ENCODE measurements at regions not wholly inside any gene's neighbourhood (a gene's known extent, or its start where the extent isn't known, plus 50 kb on each side); places are given as distances from the start of the nearest gene placed in this dataset.

- no peaks in the 10 kb centered on the region for H3K36me3 ChIP-seq (ENCODE audit: control insufficient read depth, insufficient read depth, low read length)
- H3K27ac ChIP-seq (ENCODE audit: insufficient read depth, low read depth, low read length, poor library complexity, severe bottlenecking), result no peak overlapping the region
- 96 to 99% methylated on average over 2 of the region's 2 CpGs for WGBS, 2 experiments
- no peaks in the 10 kb centered on the region for H3K27me3 ChIP-seq (ENCODE audit: control insufficient read depth, insufficient read depth, low read length, poor library complexity, severe bottlenecking)
- no peaks in the 10 kb centered on the region for H3K4me1 ChIP-seq (ENCODE audit: control insufficient read depth, insufficient read depth, low read length)
- H3K4me3 ChIP-seq (ENCODE audit: insufficient read depth, low read depth, low read length), result no peak overlapping the region
- no peaks in the 10 kb centered on the region for H3K9me3 ChIP-seq (ENCODE audit: control insufficient read depth, low read length)
Observed at GRCh38 chr3:125645616-125646015, 50.3 kb upstream of the OSBPL11 start.

- H3K27me3 ChIP-seq (ENCODE audit: control insufficient read depth, insufficient read depth, low read length, poor library complexity, severe bottlenecking), result no peaks in the 10 kb centered on the region
- WGBS, 2 experiments, result 86 to 93% methylated on average over 1 of the region's 1 CpG
- no peaks in the 10 kb centered on the region for H3K36me3 ChIP-seq (ENCODE audit: control insufficient read depth, insufficient read depth, low read length)
- H3K4me1 ChIP-seq (ENCODE audit: control insufficient read depth, insufficient read depth, low read length), result no peaks in the 10 kb centered on the region
- H3K27ac ChIP-seq (ENCODE audit: insufficient read depth, low read depth, low read length, poor library complexity, severe bottlenecking), result no peak overlapping the region
- H3K4me3 ChIP-seq (ENCODE audit: insufficient read depth, low read depth, low read length), result no peak overlapping the region
- H3K9me3 ChIP-seq (ENCODE audit: control insufficient read depth, low read length), result no peaks in the 10 kb centered on the region
Observed at GRCh38 chr3:125646581-125646980, 51.3 kb upstream of the OSBPL11 start.

DNA sequence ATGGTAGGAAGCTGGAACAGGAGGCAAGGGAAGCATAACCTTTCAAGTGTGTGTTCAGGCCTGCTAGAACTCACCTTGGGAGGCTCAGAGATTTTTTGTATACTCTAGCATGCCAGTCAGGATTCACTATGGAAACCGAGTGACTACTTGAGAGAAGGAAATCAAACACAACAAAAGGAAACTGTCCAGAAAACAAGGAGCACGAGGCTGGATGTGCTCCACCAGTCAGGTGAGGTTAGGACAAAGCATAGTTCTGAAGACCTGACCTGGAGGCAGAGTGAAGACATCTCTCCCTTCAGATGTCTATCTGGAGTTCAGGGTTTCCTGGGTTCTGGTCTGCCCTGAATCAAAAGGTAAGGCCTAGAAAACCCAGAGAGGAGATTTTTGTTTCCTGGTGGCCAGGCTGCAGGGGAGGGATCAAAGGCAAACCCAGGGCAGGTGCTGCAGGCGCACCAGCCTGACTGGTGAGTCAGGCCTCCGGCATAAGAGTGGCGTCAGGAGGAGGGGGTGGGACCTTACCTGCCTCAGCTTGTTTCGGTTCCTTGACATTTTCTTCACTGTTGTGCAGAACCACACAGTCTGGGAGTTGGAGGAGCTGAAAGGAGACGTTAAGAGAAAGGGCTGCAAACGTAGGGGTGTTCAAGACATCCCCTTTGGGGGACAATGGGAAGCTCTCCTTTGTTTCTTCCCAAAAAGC lies 52.2 kb upstream of the OSBPL11 start:
- Histone ChIP-seq H3K27me3 (ENCODE audit: control insufficient read depth, insufficient read depth, low read length, poor library complexity, severe bottlenecking) (no peaks in the 10 kb centered on the region), H3K9me3 (ENCODE audit: control insufficient read depth, low read length) (no peaks in the 10 kb centered on the region), H3K36me3 (ENCODE audit: control insufficient read depth, insufficient read depth, low read length) (no peaks in the 10 kb centered on the region), H3K27ac (ENCODE audit: insufficient read depth, low read depth, low read length, poor library complexity, severe bottlenecking) (no peak overlapping the region), H3K4me3 (ENCODE audit: insufficient read depth, low read depth, low read length) (no peak overlapping the region), H3K4me1 (ENCODE audit: control insufficient read depth, insufficient read depth, low read length) (no peaks in the 10 kb centered on the region)
- 86 to 88% methylated on average over 8 of the region's 8 CpGs for WGBS, 2 experiments

DNA sequence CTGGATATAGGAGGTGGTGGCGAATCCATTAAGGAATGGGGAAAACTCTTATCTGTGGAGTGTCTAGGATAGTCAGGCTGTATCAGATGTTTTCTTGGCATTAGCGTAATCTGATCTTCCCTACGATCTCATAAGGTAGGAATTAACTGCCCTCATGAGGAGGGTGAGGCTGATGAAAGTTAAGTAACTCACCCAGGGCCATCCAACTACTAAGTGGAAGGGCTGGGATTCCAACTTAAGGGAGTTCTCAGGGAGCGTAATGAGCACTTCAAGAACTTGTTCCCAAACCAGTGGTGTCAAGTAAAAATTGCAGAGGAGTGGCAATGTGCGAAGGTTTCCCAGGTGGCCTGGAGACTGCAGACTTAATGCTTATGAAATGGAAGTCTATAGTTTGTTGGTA lies 55.9 kb upstream of the OSBPL11 start:
- H3K27me3 ChIP-seq (ENCODE audit: control insufficient read depth, insufficient read depth, low read length, poor library complexity, severe bottlenecking), result no peaks in the 10 kb centered on the region
- H3K36me3 ChIP-seq (ENCODE audit: control insufficient read depth, insufficient read depth, low read length), result no peaks in the 10 kb centered on the region
- no peak overlapping the region for H3K4me3 ChIP-seq (ENCODE audit: insufficient read depth, low read depth, low read length)
- H3K4me1 ChIP-seq (ENCODE audit: control insufficient read depth, insufficient read depth, low read length), result no peaks in the 10 kb centered on the region
- H3K9me3 ChIP-seq (ENCODE audit: control insufficient read depth, low read length), result no peaks in the 10 kb centered on the region
- 83 to 92% methylated on average over 5 of the region's 5 CpGs for WGBS, 2 experiments
- no peak overlapping the region for H3K27ac ChIP-seq (ENCODE audit: insufficient read depth, low read depth, low read length, poor library complexity, severe bottlenecking)

- H3K36me3 ChIP-seq (ENCODE audit: control insufficient read depth, insufficient read depth, low read length), result no peaks in the 10 kb centered on the region
- no peaks in the 10 kb centered on the region for H3K9me3 ChIP-seq (ENCODE audit: control insufficient read depth, low read length)
- 93 to 94% methylated on average over 4 of the region's 4 CpGs for WGBS, 2 experiments
Observed at GRCh38 chr3:125652349-125652748, 57.1 kb upstream of the OSBPL11 start.

GRCh38 chr3:125654526-125654925 lies 59.2 kb upstream of the OSBPL11 start:
- WGBS, 2 experiments, result 93 to 97% methylated on average over 1 of the region's 1 CpG
- no peaks in the 10 kb centered on the region for H3K4me1 ChIP-seq (ENCODE audit: control insufficient read depth, insufficient read depth, low read length)
- no peaks in the 10 kb centered on the region for H3K36me3 ChIP-seq (ENCODE audit: control insufficient read depth, insufficient read depth, low read length)

More at GRCh38 chr3:125652349-125652748, 57.1 kb upstream of the OSBPL11 start:
- Histone ChIP-seq H3K27me3 (ENCODE audit: control insufficient read depth, insufficient read depth, low read length, poor library complexity, severe bottlenecking) (no peaks in the 10 kb centered on the region), H3K27ac (ENCODE audit: insufficient read depth, low read depth, low read length, poor library complexity, severe bottlenecking) (no peak overlapping the region), H3K4me3 (ENCODE audit: insufficient read depth, low read depth, low read length) (no peak overlapping the region), H3K4me1 (ENCODE audit: control insufficient read depth, insufficient read depth, low read length) (no peaks in the 10 kb centered on the region)

DNA sequence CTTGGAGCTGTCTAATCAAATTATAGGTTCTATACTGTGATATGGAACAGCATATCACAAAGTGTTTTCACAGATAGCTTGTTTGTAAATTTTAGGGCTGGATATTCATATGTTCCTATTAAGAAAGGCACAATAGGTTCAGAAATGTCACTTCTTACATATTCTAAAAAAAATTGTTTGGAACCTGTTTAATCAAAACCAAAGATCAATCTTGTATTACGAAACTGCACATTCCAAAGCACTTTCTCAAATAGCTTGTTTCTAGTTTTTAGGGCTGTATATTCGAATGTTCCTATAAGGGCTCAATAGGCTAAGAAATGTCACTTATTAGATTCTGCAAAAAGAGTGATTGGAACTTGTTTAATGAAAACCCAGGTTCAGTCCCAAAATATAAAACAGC lies 67.4 kb upstream of the OSBPL11 start:
- no peaks in the 10 kb centered on the region for H3K9me3 ChIP-seq (ENCODE audit: control insufficient read depth, low read length)
- H3K36me3 ChIP-seq (ENCODE audit: control insufficient read depth, insufficient read depth, low read length), result no peaks in the 10 kb centered on the region
- H3K27me3 ChIP-seq (ENCODE audit: control insufficient read depth, insufficient read depth, low read length, poor library complexity, severe bottlenecking), result no peaks in the 10 kb centered on the region
- no peaks in the 10 kb centered on the region for H3K4me1 ChIP-seq (ENCODE audit: control insufficient read depth, insufficient read depth, low read length)
- H3K4me3 ChIP-seq (ENCODE audit: insufficient read depth, low read depth, low read length), result no peak overlapping the region
- H3K27ac ChIP-seq (ENCODE audit: insufficient read depth, low read depth, low read length, poor library complexity, severe bottlenecking), result no peak overlapping the region
- 96 to 100% methylated on average over 1 to 2 of the region's 2 CpGs for WGBS, 2 experiments

More at GRCh38 chr3:125654526-125654925, 59.2 kb upstream of the OSBPL11 start:
- H3K4me3 ChIP-seq (ENCODE audit: insufficient read depth, low read depth, low read length), result no peak overlapping the region
- no peaks in the 10 kb centered on the region for H3K27me3 ChIP-seq (ENCODE audit: control insufficient read depth, insufficient read depth, low read length, poor library complexity, severe bottlenecking)
- H3K9me3 ChIP-seq (ENCODE audit: control insufficient read depth, low read length), result no peaks in the 10 kb centered on the region
- H3K27ac ChIP-seq (ENCODE audit: insufficient read depth, low read depth, low read length, poor library complexity, severe bottlenecking), result no peak overlapping the region

DNA sequence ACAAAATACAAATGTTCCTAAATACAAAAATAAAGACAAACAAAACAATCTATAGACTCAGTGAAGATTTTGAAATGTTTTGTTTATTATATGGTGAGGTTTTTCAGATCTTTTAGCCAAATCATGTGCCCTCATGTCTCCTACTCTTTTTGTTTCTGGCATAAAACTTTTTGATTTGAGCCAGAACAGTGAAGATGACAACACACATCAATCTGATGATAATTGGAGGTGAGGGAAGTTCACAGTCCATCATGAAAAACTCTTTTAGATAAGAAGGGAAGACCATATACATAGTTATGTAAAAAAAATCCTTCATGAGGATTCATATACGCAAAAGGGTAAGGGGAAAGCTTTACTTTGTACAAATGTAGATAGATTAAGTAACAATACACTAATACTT lies 75.1 kb upstream of the OSBPL11 start:
- Histone ChIP-seq H3K36me3 (ENCODE audit: control insufficient read depth, insufficient read depth, low read length) (no peaks in the 10 kb centered on the region), H3K9me3 (ENCODE audit: control insufficient read depth, low read length) (no peaks in the 10 kb centered on the region), H3K27me3 (ENCODE audit: control insufficient read depth, insufficient read depth, low read length, poor library complexity, severe bottlenecking) (no peaks in the 10 kb centered on the region), H3K27ac (ENCODE audit: insufficient read depth, low read depth, low read length, poor library complexity, severe bottlenecking) (no peak overlapping the region), H3K4me1 (ENCODE audit: control insufficient read depth, insufficient read depth, low read length) (no peaks in the 10 kb centered on the region), H3K4me3 (ENCODE audit: insufficient read depth, low read depth, low read length) (no peak overlapping the region)
- no CpG with 5 or more reads among the region's 1 CpG for WGBS, 2 experiments

DNA sequence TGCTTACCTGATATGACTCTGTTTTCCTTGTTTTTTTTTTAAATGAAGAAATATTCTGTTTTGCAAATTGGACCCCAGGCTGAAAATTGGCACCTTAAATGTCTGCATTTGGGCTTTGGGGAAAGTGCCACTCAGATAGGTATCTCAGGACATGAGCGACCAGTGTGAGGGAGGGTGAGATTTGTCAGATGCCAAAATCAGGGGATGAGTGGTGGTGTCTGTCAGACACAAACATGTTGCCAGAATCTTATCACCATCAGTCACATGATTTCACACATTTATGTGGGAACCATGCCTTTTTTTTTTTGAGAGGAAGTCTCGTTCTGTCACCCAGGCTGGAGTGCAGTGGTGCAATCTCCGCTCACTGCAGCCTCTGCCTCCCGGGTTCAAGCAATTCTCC lies 75.6 kb upstream of the OSBPL11 start:
- 96 to 97% methylated on average over 4 of the region's 4 CpGs for WGBS, 2 experiments
- Histone ChIP-seq H3K9me3 (ENCODE audit: control insufficient read depth, low read length) (no peaks in the 10 kb centered on the region), H3K4me3 (ENCODE audit: insufficient read depth, low read depth, low read length) (no peak overlapping the region), H3K27ac (ENCODE audit: insufficient read depth, low read depth, low read length, poor library complexity, severe bottlenecking) (no peak overlapping the region), H3K27me3 (ENCODE audit: control insufficient read depth, insufficient read depth, low read length, poor library complexity, severe bottlenecking) (no peaks in the 10 kb centered on the region), H3K36me3 (ENCODE audit: control insufficient read depth, insufficient read depth, low read length) (no peaks in the 10 kb centered on the region), H3K4me1 (ENCODE audit: control insufficient read depth, insufficient read depth, low read length) (no peaks in the 10 kb centered on the region)

DNA sequence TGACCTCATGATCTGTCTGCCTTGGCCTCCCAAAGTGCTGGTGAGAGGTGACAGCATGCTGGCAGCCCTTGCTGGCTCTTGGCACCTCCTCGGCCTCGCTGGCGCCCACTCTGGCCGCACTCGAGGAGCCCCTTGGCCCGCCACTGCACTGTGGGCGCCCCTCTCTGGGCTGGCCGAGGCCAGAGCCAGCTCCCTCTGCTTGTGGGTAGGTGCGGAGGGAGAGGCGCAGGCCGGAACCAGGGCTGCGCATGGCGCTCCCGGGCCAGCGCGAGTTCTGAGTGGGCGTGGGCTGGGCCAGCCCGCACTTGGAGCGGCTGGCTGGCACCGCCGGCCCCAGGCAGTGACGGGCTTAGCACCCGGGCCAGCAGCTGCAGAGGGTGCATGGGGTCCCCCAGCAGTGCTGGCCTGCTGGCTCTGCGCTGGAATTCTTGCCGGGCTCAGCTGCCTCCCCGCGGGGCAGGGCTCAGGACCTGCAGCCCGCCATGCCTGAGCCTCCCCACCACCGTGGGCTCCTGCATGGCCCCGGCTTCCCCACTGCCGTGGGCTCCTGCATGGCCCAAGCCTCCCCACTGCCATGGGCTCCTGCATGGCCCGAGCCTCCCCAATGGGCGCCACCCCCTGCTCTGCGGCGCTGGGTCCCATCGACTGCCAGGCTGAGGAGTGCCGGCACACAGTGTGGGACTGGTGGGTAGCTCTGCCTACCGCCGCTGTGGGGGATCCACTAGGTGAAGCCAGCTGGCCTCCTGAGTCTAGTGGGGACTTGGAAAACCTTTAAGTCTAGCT lies 76.4 kb upstream of the OSBPL11 start:
- WGBS, 2 experiments, result 94% methylated on average over 39 of the region's 39 CpGs
- Histone ChIP-seq H3K27ac (ENCODE audit: insufficient read depth, low read depth, low read length, poor library complexity, severe bottlenecking) (no peak overlapping the region), H3K9me3 (ENCODE audit: control insufficient read depth, low read length) (no peaks in the 10 kb centered on the region), H3K27me3 (ENCODE audit: control insufficient read depth, insufficient read depth, low read length, poor library complexity, severe bottlenecking) (no peaks in the 10 kb centered on the region), H3K4me1 (ENCODE audit: control insufficient read depth, insufficient read depth, low read length) (no peaks in the 10 kb centered on the region), H3K36me3 (ENCODE audit: control insufficient read depth, insufficient read depth, low read length) (no peaks in the 10 kb centered on the region), H3K4me3 (ENCODE audit: insufficient read depth, low read depth, low read length) (no peak overlapping the region)

Measured in ectodermal cell (in vitro differentiated cells).